ENCODE measurements at regions not wholly inside any gene's neighbourhood (a gene's known extent, or its start where the extent isn't known, plus 50 kb on each side); places are given as distances from the start of the nearest gene placed in this dataset.

GRCh38 chr13:54742984-54743383, 1714.4 kb downstream of the OLFM4 start:
- Histone ChIP-seq H3K9me2 (replicated peaks; ENCODE audit: control insufficient read depth, low read length) (no peaks in the 10 kb centered on the region), H3K36me3 (ENCODE audit: control insufficient read depth, low read length) (no peaks in the 10 kb centered on the region), H3K27me3 (ENCODE audit: control insufficient read depth, low read length) (no peaks in the 10 kb centered on the region), H3K79me2 (ENCODE audit: control insufficient read depth, low read length) (no peaks in the 10 kb centered on the region), H3K27ac (ENCODE audit: low read depth, low read length) (no peak overlapping the region), H3K4me2 (ENCODE audit: low read length) (no peak overlapping the region), H3K4me1 (ENCODE audit: control insufficient read depth, low read length) (no peaks in the 10 kb centered on the region), H4K20me1 (ENCODE audit: control insufficient read depth, insufficient read depth, low read depth, low read length) (no peaks in the 10 kb centered on the region), H3F3A (ENCODE audit: control insufficient read depth, insufficient read depth) (no peaks in the 10 kb centered on the region), H3K4me3 (ENCODE audit: low read length) (no peak overlapping the region), H3K9me3 (ENCODE audit: control insufficient read depth, insufficient read depth, low read length) (no peaks in the 10 kb centered on the region)
- no peak for TF ChIP-seq EZH2phosphoT487 (IDR thresholded peaks at IDR 0.05; ENCODE audit: borderline replicate concordance, low read length)
- TF ChIP-seq CTCF (IDR thresholded peaks at IDR 0.05; ENCODE audit: low read depth, low read length, poor library complexity, severe bottlenecking): no peak

- Histone ChIP-seq H3K4me1 (ENCODE audit: control insufficient read depth, low read length) (no peaks in the 10 kb centered on the region), H3K9me3 (ENCODE audit: control insufficient read depth, insufficient read depth, low read length) (no peaks in the 10 kb centered on the region), H3K27ac (ENCODE audit: low read depth, low read length) (no peak overlapping the region), H3K9me2 (replicated peaks; ENCODE audit: control insufficient read depth, low read length) (no peaks in the 10 kb centered on the region), H3K27me3 (ENCODE audit: control insufficient read depth, low read length) (no peaks in the 10 kb centered on the region), H3K79me2 (ENCODE audit: control insufficient read depth, low read length) (no peaks in the 10 kb centered on the region), H3K36me3 (ENCODE audit: control insufficient read depth, low read length) (no peaks in the 10 kb centered on the region), H3K4me2 (ENCODE audit: low read length) (no peak overlapping the region), H3F3A (ENCODE audit: control insufficient read depth, insufficient read depth) (no peaks in the 10 kb centered on the region), H4K20me1 (ENCODE audit: control insufficient read depth, insufficient read depth, low read depth, low read length) (no peaks in the 10 kb centered on the region), H3K4me3 (ENCODE audit: low read length) (no peak overlapping the region)
- TF ChIP-seq CTCF (IDR thresholded peaks at IDR 0.05; ENCODE audit: low read depth, low read length, poor library complexity, severe bottlenecking) (no peak), EZH2phosphoT487 (IDR thresholded peaks at IDR 0.05; ENCODE audit: borderline replicate concordance, low read length) (no peak)
Measured at GRCh38 chr13:54744747-54745146, 1716.1 kb downstream of the OLFM4 start.

GRCh38 chr13:54750521-54750920, 1721.9 kb downstream of the OLFM4 start:
- no peaks in the 10 kb centered on the region for H3K4me1 ChIP-seq (ENCODE audit: control insufficient read depth, low read length)
- H3K79me2 ChIP-seq (ENCODE audit: control insufficient read depth, low read length): no peaks in the 10 kb centered on the region
- H3K27me3 ChIP-seq (ENCODE audit: control insufficient read depth, low read length): no peaks in the 10 kb centered on the region
- H3K27ac ChIP-seq (ENCODE audit: low read depth, low read length): no peak overlapping the region
- H4K20me1 ChIP-seq (ENCODE audit: control insufficient read depth, insufficient read depth, low read depth, low read length): no peaks in the 10 kb centered on the region
- H3K9me2 ChIP-seq (replicated peaks; ENCODE audit: control insufficient read depth, low read length): no peaks in the 10 kb centered on the region
- no peaks in the 10 kb centered on the region for H3K9me3 ChIP-seq (ENCODE audit: control insufficient read depth, insufficient read depth, low read length)
- no peak overlapping the region for H3K4me3 ChIP-seq (ENCODE audit: low read length)
- H3K4me2 ChIP-seq (ENCODE audit: low read length): no peak overlapping the region
- TF ChIP-seq EZH2phosphoT487 (IDR thresholded peaks at IDR 0.05; ENCODE audit: borderline replicate concordance, low read length) (no peak), CTCF (IDR thresholded peaks at IDR 0.05; ENCODE audit: low read depth, low read length, poor library complexity, severe bottlenecking) (no peak)
- H3F3A ChIP-seq (ENCODE audit: control insufficient read depth, insufficient read depth): no peaks in the 10 kb centered on the region
- H3K36me3 ChIP-seq (ENCODE audit: control insufficient read depth, low read length): no peaks in the 10 kb centered on the region

GRCh38 chr13:54758795-54759194, 1730.2 kb downstream of the OLFM4 start:
- no peaks in the 10 kb centered on the region for H3K9me3 ChIP-seq (ENCODE audit: control insufficient read depth, insufficient read depth, low read length)
- no peaks in the 10 kb centered on the region for H3K4me1 ChIP-seq (ENCODE audit: control insufficient read depth, low read length)
- H3K79me2 ChIP-seq (ENCODE audit: control insufficient read depth, low read length): no peaks in the 10 kb centered on the region
- TF ChIP-seq EZH2phosphoT487 (IDR thresholded peaks at IDR 0.05; ENCODE audit: borderline replicate concordance, low read length): no peak
- TF ChIP-seq CTCF (IDR thresholded peaks at IDR 0.05; ENCODE audit: low read depth, low read length, poor library complexity, severe bottlenecking): no peak
- H3K36me3 ChIP-seq (ENCODE audit: control insufficient read depth, low read length): no peaks in the 10 kb centered on the region
- no peak overlapping the region for H3K4me2 ChIP-seq (ENCODE audit: low read length)
- H4K20me1 ChIP-seq (ENCODE audit: control insufficient read depth, insufficient read depth, low read depth, low read length): no peaks in the 10 kb centered on the region
- no peak overlapping the region for H3K27ac ChIP-seq (ENCODE audit: low read depth, low read length)
- H3F3A ChIP-seq (ENCODE audit: control insufficient read depth, insufficient read depth): no peaks in the 10 kb centered on the region
- H3K4me3 ChIP-seq (ENCODE audit: low read length): no peak overlapping the region
- H3K9me2 ChIP-seq (replicated peaks; ENCODE audit: control insufficient read depth, low read length): no peaks in the 10 kb centered on the region
- H3K27me3 ChIP-seq (ENCODE audit: control insufficient read depth, low read length): no peaks in the 10 kb centered on the region
